Ishikawa (cell line): ENCODE measurements at regions not wholly inside any gene's neighbourhood (a gene's known extent, or its start where the extent isn't known, plus 50 kb on each side); places are given as distances from the start of the nearest gene placed in this dataset.

Experiments
- CEBPB ChIP-seq: IDR thresholded peaks from 2 replicates; pipeline ENCODE4 v1.6.1; 2012
- CREB1 ChIP-seq: IDR thresholded peaks from 2 replicates; pipeline ENCODE4 v1.6.1; 2012; ENCODE audit warnings: low read depth
- EGR1 ChIP-seq: IDR thresholded peaks from 2 replicates; pipeline ENCODE4 v1.6.1; 2012
- EP300 ChIP-seq: IDR thresholded peaks from 2 replicates; pipeline ENCODE4 v1.6.1; 2012; ENCODE audit warnings: borderline replicate concordance
- FOXM1 ChIP-seq: IDR thresholded peaks from 2 replicates; pipeline ENCODE4 v1.6.1; 2012; ENCODE audit warnings: low read depth, borderline replicate concordance
- MAX ChIP-seq: IDR thresholded peaks from 2 replicates; pipeline ENCODE4 v1.6.1; 2012
- NFIC ChIP-seq: IDR thresholded peaks from 2 replicates; pipeline ENCODE4 v1.6.1; 2012
- RAD21 ChIP-seq: IDR thresholded peaks from 2 replicates; pipeline ENCODE4 v1.6.1; 2012; ENCODE audit warnings: low read depth
- REST ChIP-seq: IDR thresholded peaks from 2 replicates; pipeline ENCODE4 v1.6.1; 2012; ENCODE audit warnings: low read depth, mild to moderate bottlenecking
- TAF1 ChIP-seq: IDR thresholded peaks from 2 replicates; pipeline ENCODE4 v1.6.1; 2012; ENCODE audit warnings: low read depth, mild to moderate bottlenecking
- TCF12 ChIP-seq: IDR thresholded peaks from 2 replicates; pipeline ENCODE4 v1.6.1; 2012; ENCODE audit warnings: low read depth
- TEAD4 ChIP-seq: IDR thresholded peaks from 2 replicates; pipeline ENCODE4 v1.6.1; 2012
- YY1 ChIP-seq: IDR thresholded peaks from 2 replicates; pipeline ENCODE4 v1.6.1; 2012; ENCODE audit warnings: low read depth
- ZBTB7A ChIP-seq: IDR thresholded peaks from 2 replicates; pipeline ENCODE4 v1.6.1; 2012; ENCODE audit warnings: low read depth
- TF ChIP-seq, protein P1 (sequence below): IDR thresholded peaks from 2 replicates; pipeline ENCODE4 v1.6.1; 2012

DNA sequence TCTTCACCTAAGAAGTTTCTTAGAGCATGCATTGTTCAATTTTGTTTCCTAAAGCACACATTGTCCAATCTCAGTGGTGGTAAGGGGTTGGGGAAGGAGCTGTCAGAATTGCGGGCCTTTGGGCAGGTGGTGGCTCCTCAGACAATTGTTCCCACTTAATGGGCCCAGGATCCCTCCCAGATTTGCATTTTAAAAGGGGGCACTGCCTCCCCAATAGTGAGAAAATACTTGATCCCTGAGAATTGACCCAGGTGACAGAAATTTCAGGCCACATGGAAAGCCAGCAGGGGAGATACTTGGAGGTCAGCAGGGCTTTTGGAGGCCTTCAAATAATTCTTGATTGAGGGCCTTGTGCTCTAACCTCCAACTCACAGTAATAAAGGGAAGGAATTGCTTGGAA lies 217.1 kb downstream of the ZNF674 start:
- no peak for TF ChIP-seq TAF1
- TF ChIP-seq MAX = no peak
- TF ChIP-seq EP300 = no peak; the same call in 1 of the 2 replicates
- no peak for TF ChIP-seq TCF12
- no peak for TF ChIP-seq CEBPB
- TF ChIP-seq, protein P1, sequence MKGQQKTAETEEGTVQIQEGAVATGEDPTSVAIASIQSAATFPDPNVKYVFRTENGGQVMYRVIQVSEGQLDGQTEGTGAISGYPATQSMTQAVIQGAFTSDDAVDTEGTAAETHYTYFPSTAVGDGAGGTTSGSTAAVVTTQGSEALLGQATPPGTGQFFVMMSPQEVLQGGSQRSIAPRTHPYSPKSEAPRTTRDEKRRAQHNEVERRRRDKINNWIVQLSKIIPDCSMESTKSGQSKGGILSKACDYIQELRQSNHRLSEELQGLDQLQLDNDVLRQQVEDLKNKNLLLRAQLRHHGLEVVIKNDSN = no peak
- no peak for TF ChIP-seq RAD21
- TF ChIP-seq REST = no peak
- TF ChIP-seq FOXM1 = no peak
- no peak for TF ChIP-seq TEAD4
- TF ChIP-seq EGR1 = no peak
- no peak for TF ChIP-seq ZBTB7A
- no peak for TF ChIP-seq NFIC
- TF ChIP-seq YY1 = no peak
- no peak for TF ChIP-seq CREB1

DNA sequence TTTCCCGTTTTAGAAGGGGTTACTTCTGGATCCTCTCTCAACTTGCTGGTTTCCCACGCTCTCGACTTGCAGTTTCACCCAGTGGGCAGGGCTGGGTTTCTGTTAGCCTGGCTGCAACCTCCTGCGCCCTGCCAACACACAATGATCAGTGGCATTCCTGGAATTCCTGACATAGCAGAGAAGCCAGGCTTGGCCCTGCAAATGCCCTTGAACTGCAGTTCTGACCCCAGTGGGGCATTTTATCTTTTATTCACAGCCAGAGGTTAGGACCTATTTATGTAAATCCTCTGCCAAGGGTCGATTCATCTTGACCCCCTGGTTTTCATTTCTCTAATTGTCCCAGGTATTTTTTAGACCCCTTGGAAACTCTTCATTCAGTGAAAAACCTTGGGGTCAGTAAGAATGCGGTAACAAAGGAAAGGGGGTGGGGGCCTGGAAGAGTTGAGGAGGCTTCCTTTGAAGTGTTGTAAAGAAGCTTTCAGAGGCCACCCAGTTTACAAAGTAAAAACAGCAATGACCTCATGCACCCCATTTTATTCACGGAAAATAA lies 217.6 kb downstream of the ZNF674 start:
- no peak for TF ChIP-seq TAF1
- TF ChIP-seq EP300 = peak; percentile 98
- TF ChIP-seq REST = no peak
- no peak for TF ChIP-seq YY1
- TF ChIP-seq, protein P1 = no peak
- TF ChIP-seq MAX = peak; percentile 63; the same call in 1 of the 2 replicates
- TF ChIP-seq CEBPB = 0 out of 2 replicates have a peak, but pooled peaks have one; percentile 42
- 0 out of 2 replicates have a peak, but pooled peaks have one; percentile 48 for TF ChIP-seq ZBTB7A
- no peak for TF ChIP-seq RAD21
- peak; percentile 95 for TF ChIP-seq FOXM1
- peak; percentile 97 for TF ChIP-seq TCF12
- TF ChIP-seq TEAD4 = peak; percentile 100
- TF ChIP-seq NFIC = peak; percentile 95
- no peak for TF ChIP-seq CREB1
- TF ChIP-seq EGR1 = no peak

GRCh38 chrX:46326161-46326560 lies 219.1 kb downstream of the ZNF674 start:
- TF ChIP-seq MAX (no peak), TCF12 (no peak), REST (no peak), EP300 (no peak), YY1 (no peak), FOXM1 (no peak), EGR1 (no peak)
- TF ChIP-seq, protein P1 = no peak

DNA sequence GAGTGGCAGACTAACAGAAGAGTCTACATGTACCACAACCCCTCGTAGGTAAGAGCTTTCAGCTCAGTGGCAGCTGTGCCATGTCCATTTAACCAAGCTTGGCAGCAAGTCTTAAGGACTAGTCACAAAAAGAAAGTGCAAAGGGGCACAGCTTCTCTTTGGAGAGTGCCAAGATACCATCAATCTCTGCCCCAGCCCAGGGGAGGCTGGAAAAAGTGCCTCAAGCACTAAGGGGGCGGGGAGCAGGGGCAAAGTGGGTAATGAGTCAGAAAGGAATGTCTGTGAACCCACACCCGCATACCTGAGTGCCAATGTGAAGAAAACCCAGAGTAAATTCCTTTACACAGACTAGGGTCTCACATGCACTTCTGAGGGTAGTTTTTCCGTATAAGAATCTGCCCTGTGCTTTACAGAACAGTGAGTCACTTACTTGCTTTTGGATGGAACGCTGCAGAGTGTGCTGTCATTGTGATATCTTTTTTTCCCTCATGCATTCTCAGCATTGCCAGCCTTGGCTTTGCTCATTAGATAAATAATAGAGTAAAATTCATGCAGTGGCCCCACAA lies 219.8 kb downstream of the ZNF674 start:
- TF ChIP-seq TCF12 = peak; percentile 98
- peak; percentile 72 for TF ChIP-seq ZBTB7A
- 0 out of 2 replicates have a peak, but pooled peaks have one; percentile 11 for TF ChIP-seq YY1
- peak; percentile 38 for TF ChIP-seq RAD21
- peak; percentile 93 for TF ChIP-seq NFIC
- TF ChIP-seq CREB1 = peak; percentile 25; the same call in 1 of the 2 replicates
- peak; percentile 98 for TF ChIP-seq TEAD4
- TF ChIP-seq, protein P1 = no peak
- TF ChIP-seq CEBPB = 0 out of 2 replicates have a peak, but pooled peaks have one; percentile 10
- TF ChIP-seq TAF1 = 0 out of 2 replicates have a peak, but pooled peaks have one; percentile 28
- peak; percentile 60; the same call in 1 of the 2 replicates for TF ChIP-seq MAX
- no peak for TF ChIP-seq REST
- TF ChIP-seq EP300 = peak; percentile 99
- peak; percentile 98 for TF ChIP-seq FOXM1
- TF ChIP-seq EGR1 = peak; percentile 66; the same call in 1 of the 2 replicates
